Endodermal cell (in vitro differentiated cells): ENCODE measurements at regions not wholly inside any gene's neighbourhood (a gene's known extent, or its start where the extent isn't known, plus 50 kb on each side); places are given as distances from the start of the nearest gene placed in this dataset.
A peak's percentile ranks its signal among the peaks of the same experiment; 100 is the strongest.

Experiments
- DNase-seq: peaks from one replicate; pipeline ENCODE4 v3.0.0-alpha.2; 2017
- H3K27ac ChIP-seq: 2 replicates; pipeline ENCODE4 v1.5.1; 2013; ENCODE audit warnings: mild to moderate bottlenecking, low read depth, low read length, moderate library complexity
- H3K27me3 ChIP-seq: 2 replicates; pipeline ENCODE4 v1.6.1; 2013; ENCODE audit warnings: mild to moderate bottlenecking, low read length, moderate library complexity; ENCODE audit not compliant: insufficient read depth, control insufficient read depth, poor library complexity, severe bottlenecking
- H3K36me3 ChIP-seq: 2 replicates; pipeline ENCODE4 v1.7.0; 2013; ENCODE audit warnings: mild to moderate bottlenecking, low read length, moderate library complexity; ENCODE audit not compliant: control insufficient read depth, insufficient read depth
- H3K4me1 ChIP-seq: one replicate; pipeline ENCODE4 v1.7.0; 2013; ENCODE audit warnings: low read length; ENCODE audit not compliant: control insufficient read depth, insufficient read depth
- H3K4me3 ChIP-seq: 2 replicates; pipeline ENCODE4 v1.5.1; 2013; ENCODE audit warnings: mild to moderate bottlenecking, low read length, moderate library complexity
- H3K9ac ChIP-seq: 2 replicates; pipeline ENCODE4 v1.6.1; 2013; ENCODE audit warnings: mild to moderate bottlenecking, low read length, moderate library complexity; ENCODE audit not compliant: poor library complexity, severe bottlenecking; ENCODE audit errors: extremely low read depth
- H3K9me3 ChIP-seq: 2 replicates; pipeline ENCODE4 v1.6.1; 2013; ENCODE audit warnings: mild to moderate bottlenecking, low read length, moderate library complexity; ENCODE audit not compliant: control insufficient read depth
- H3K27ac Mint-ChIP-seq: 2 replicates; pipeline ENCODE4 v1.8.0; 2020; ENCODE audit warnings: mixed read lengths
- H3K27me3 Mint-ChIP-seq: 2 replicates; pipeline ENCODE4 v1.8.0; 2021; ENCODE audit warnings: mild to moderate bottlenecking, mixed read lengths; ENCODE audit not compliant: insufficient read depth
- H3K36me3 Mint-ChIP-seq: 2 replicates; pipeline ENCODE4 v1.8.0; 2020; ENCODE audit warnings: low read depth, mixed read lengths
- H3K4me1 Mint-ChIP-seq: 2 replicates; pipeline ENCODE4 v1.8.0; 2020; ENCODE audit warnings: mixed read lengths
- H3K4me3 Mint-ChIP-seq: 2 replicates; pipeline ENCODE4 v1.8.0; 2020; ENCODE audit warnings: mild to moderate bottlenecking, moderate library complexity, mixed read lengths
- H3K9me3 Mint-ChIP-seq: 2 replicates; pipeline ENCODE4 v1.8.0; 2020; ENCODE audit warnings: mild to moderate bottlenecking, mixed read lengths
- CTCF ChIP-seq: fragments of 200-600 bp; sonication (generic); conservative IDR thresholded peaks from 2 replicates; pipeline ENCODE4 v1.5.0; 2021; ENCODE audit warnings: antibody characterized with exemption, mild to moderate bottlenecking
- WGBS, 2 experiments: methylation state at CpG; one replicate each; pipeline versions ENCODE4 v1.1.5 to v1.1.7; 2013; ENCODE audit warnings: missing lambda C conversion rate in 2 of 2, mixed read lengths in 1 of 2; ENCODE audit not compliant: insufficient coverage in 1 of 2, insufficient read length in 1 of 2; 5-methylcytosine and 5-hydroxymethylcytosine counted together

DNA sequence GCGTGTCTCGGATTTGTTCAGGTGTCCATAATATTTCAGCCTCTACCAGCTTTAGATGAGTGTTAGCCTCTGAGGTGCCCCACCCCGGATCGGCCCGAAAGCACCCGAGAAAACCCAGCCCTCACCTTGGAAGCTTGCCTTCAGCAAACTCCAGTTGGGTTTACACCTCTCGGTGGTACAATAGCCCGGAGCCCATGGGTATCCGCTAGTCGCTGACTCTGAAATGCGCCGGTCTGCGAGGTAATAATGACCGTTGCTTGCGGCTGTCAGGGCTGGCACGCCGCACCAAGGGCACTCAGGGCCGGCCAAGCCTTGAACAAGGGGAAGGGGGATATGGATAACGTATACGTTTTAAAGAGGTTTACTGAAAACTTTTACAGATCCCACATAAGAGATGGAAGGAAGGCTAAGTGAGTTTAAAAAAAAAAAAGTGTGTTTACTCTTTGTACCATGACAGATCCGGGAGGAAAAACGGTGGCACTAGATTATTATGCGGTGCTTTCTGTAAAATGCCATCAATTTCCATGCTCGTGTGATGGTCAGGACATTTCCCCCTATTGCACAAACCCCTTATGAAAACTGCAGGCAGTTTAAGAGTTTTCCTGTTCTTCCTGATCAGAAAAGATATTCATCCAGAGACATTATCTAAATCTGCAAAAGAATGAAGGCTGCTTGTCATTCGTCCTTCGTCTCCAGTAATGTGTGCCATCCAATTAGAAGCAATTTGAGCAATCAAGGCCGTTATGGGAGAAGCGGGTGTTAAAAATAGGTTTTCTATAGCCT, 124.2 kb downstream of the TMEM161B start:
- H3K4me1 Mint-ChIP-seq, result peaks cover 14% of the 10 kb centered on the region
- no peak overlapping the region for H3K9ac ChIP-seq
- 38 to 57% methylated on average over 16 to 28 of the region's 28 CpGs for WGBS, 2 experiments

DNA sequence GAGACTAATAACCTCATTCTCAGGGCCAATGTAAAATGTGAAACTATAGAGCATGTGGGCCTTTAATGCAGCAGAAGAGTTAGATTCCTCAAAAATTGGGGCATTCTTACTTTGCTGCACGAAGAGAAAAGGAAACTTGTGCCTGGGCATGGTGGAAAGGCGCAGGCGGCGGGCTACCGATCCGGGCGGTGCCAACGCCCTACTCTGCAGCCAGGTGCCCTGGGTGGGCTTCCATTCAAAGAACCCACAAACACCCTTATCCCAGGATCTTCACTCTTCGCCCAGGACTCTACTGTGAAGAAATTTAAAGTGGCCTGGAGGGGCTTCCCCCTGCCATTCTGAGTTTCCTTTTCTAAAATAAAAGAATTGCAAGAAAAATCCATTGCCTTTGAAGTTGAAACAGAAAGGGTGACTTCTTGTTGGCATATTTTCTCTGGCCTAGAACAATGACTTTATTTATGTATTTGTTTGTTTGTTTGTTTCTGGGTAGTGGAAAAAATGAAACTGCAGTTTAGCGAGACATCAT, 124.9 kb downstream of the TMEM161B start:
- Mint-ChIP-seq H3K36me3 (no peaks in the 10 kb centered on the region), H3K27ac (no peak overlapping the region), H3K4me1 (peaks cover 14% of the 10 kb centered on the region), H3K27me3 (peaks cover 17% of the 10 kb centered on the region), H3K4me3 (no peak overlapping the region), H3K9me3 (no peaks in the 10 kb centered on the region)
- H3K27ac ChIP-seq, result no peak overlapping the region
- no peak overlapping the region for H3K9ac ChIP-seq
- peaks cover 94% of the 10 kb centered on the region for H3K27me3 ChIP-seq
- no peak overlapping the region for H3K4me3 ChIP-seq
- TF ChIP-seq CTCF, result no peak
- H3K36me3 ChIP-seq, result no peaks in the 10 kb centered on the region
- no peak for DNase-seq
- WGBS, 2 experiments, result 55 to 83% methylated on average over 1 to 10 of the region's 10 CpGs
- no peaks in the 10 kb centered on the region for H3K4me1 ChIP-seq
- no peaks in the 10 kb centered on the region for H3K9me3 ChIP-seq

More for the DNA sequence above, 124.2 kb downstream of the TMEM161B start:
- peaks cover 95% of the 10 kb centered on the region for H3K27me3 ChIP-seq
- Mint-ChIP-seq H3K27me3 (peaks cover 21% of the 10 kb centered on the region), H3K27ac (no peak overlapping the region), H3K9me3 (no peaks in the 10 kb centered on the region), H3K4me3 (no peak overlapping the region), H3K36me3 (no peaks in the 10 kb centered on the region)
- no peaks in the 10 kb centered on the region for H3K4me1 ChIP-seq
- no peak overlapping the region for H3K4me3 ChIP-seq
- no peaks in the 10 kb centered on the region for H3K9me3 ChIP-seq
- no peaks in the 10 kb centered on the region for H3K36me3 ChIP-seq
- TF ChIP-seq CTCF, result no peak
- no peak overlapping the region for H3K27ac ChIP-seq
- peak; percentile 70 for DNase-seq

- Histone ChIP-seq H3K4me1 (no peaks in the 10 kb centered on the region), H3K36me3 (no peaks in the 10 kb centered on the region), H3K9ac (no peak overlapping the region), H3K4me3 (no peak overlapping the region), H3K27ac (peak overlapping the region; percentile 93), H3K27me3 (peaks cover 91% of the 10 kb centered on the region), H3K9me3 (no peaks in the 10 kb centered on the region)
- no peaks in the 10 kb centered on the region for H3K36me3 Mint-ChIP-seq
- H3K4me3 Mint-ChIP-seq, result no peak overlapping the region
- peaks cover 14% of the 10 kb centered on the region for H3K4me1 Mint-ChIP-seq
- H3K27ac Mint-ChIP-seq, result no peak overlapping the region
- TF ChIP-seq CTCF, result no peak
- H3K27me3 Mint-ChIP-seq, result peaks cover 15% of the 10 kb centered on the region
- WGBS, 2 experiments, result 27 to 40% methylated on average over 12 to 20 of the region's 20 CpGs
- no peaks in the 10 kb centered on the region for H3K9me3 Mint-ChIP-seq
- peak; percentile 49 for DNase-seq
These were observed 125.6 kb downstream of the TMEM161B start for GRCh38 chr5:88142886-88143692.
